K562 (cell line): ENCODE measurements at regions not wholly inside any gene's neighbourhood (a gene's known extent, or its start where the extent isn't known, plus 50 kb on each side); places are given as distances from the start of the nearest gene placed in this dataset.

Experiments used
- CBFA2T3 ChIP-seq: fragments of 450-650 bp; IDR thresholded peaks from 2 replicates; pipeline ENCODE4 v1.6.1; 2017
- MAZ ChIP-seq, 2 experiments: fragments of 450-650 bp in 1 of 2; sonication (generic) in 1 of 2; formaldehyde crosslinking; IDR thresholded peaks in 1 of 2; conservative IDR thresholded peaks in 1 of 2; 2 replicates each; pipeline versions ENCODE4 v1.4.0 to v1.5.0; 2020; ENCODE audit warnings: mild to moderate bottlenecking in 1 of 2, missing genetic modification reagents in 1 of 2
- SLC30A9 ChIP-seq: fragments of 250-450 bp; sonication (Bioruptor Pico); IDR thresholded peaks from 2 replicates; pipeline ENCODE4 v1.8.0; 2022; ENCODE audit warnings: mild to moderate bottlenecking, moderate library complexity
- ZNF347 ChIP-seq: fragments of 450-650 bp; formaldehyde crosslinking; IDR thresholded peaks from 2 replicates; pipeline ENCODE4 v1.4.0; 2020; ENCODE audit warnings: low read depth, mild to moderate bottlenecking, moderate library complexity

GRCh38 chr9:25212361-25212760, 465.9 kb downstream of the TUSC1 start:
- TF ChIP-seq ZNF347 (CRISPR knock-in tag) = no peak
- TF ChIP-seq MAZ (CRISPR knock-in tag; conservative IDR thresholded peaks at IDR 0.05 in 1 of 2, IDR thresholded peaks at IDR 0.05 in 1 of 2) = no peak
- TF ChIP-seq SLC30A9 (CRISPR knock-in tag) = no peak
- TF ChIP-seq CBFA2T3 = no peak
